Prostate gland (tissue), 2 donors: ENCODE measurements at regions not wholly inside any gene's neighbourhood (a gene's known extent, or its start where the extent isn't known, plus 50 kb on each side); places are given as distances from the start of the nearest gene placed in this dataset.

Experiments used
- CTCF ChIP-seq, 4 experiments: fragments of 200-600 bp in 2 of 4; fragments of 450-650 bp in 2 of 4; sonication (generic) in 2 of 4; IDR thresholded peaks; 1 replicate in 3 of 4; 2 replicates in 1 of 4; pipeline ENCODE4 v1.5.1; 2016 to 2019; ENCODE audit warnings: antibody characterized with exemption in 4 of 4, mild to moderate bottlenecking in 2 of 4, moderate library complexity in 2 of 4
- POLR2A ChIP-seq: fragments of 450-650 bp; IDR thresholded peaks from one replicate; pipeline ENCODE4 v1.6.1; 2016; ENCODE audit warnings: antibody characterized with exemption, mild to moderate bottlenecking
- POLR2AphosphoS5 ChIP-seq: sonication (generic); formaldehyde crosslinking; IDR thresholded peaks from one replicate; pipeline ENCODE4 v1.6.1; 2017; ENCODE audit warnings: antibody characterized with exemption

GRCh38 chr7:33815336-33815735 lies 90.0 kb upstream of the BMPER start:
- TF ChIP-seq POLR2AphosphoS5 = no peak
- TF ChIP-seq CTCF (IDR thresholded peaks at IDR 0.05) = no peak
- no peak for TF ChIP-seq POLR2A
